Esophagus muscularis mucosa (tissue), 3 donors: ENCODE measurements at regions not wholly inside any gene's neighbourhood (a gene's known extent, or its start where the extent isn't known, plus 50 kb on each side); places are given as distances from the start of the nearest gene placed in this dataset.

Experiments used
- POLR2AphosphoS5 ChIP-seq, 2 donors: sonication (generic); formaldehyde crosslinking; IDR thresholded peaks; one replicate each; pipeline ENCODE4 v1.6.1; 2017; ENCODE audit warnings: antibody characterized with exemption in 2 of 2
- TF ChIP-seq, protein P1 (sequence below), 3 experiments: fragments of 200-600 bp in 2 of 3; fragments of 450-650 bp in 1 of 3; sonication (generic) in 2 of 3; IDR thresholded peaks; one replicate each; pipeline ENCODE4 v1.5.1; 2017 to 2019; ENCODE audit warnings: antibody characterized with exemption in 3 of 3, mild to moderate bottlenecking in 2 of 3, moderate library complexity in 1 of 3

DNA sequence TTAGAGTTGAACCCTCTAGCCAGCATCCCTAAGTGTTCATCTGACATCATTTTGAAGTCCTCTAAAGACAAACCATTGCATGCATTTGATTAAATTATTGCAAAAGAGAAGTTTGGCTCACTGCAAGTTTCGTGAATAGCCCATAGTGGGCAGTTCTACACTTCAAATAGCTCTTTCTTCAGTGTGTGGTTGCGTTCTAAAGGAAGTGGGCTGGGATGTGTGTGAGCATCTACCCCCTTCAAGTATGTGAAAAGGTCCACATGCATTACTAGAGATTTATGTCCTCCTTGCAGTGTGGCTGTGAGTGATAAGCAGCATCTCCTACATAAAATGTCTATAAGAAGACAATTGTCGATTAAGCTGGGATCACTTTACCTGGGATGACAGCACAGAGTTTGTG is 54.6 kb downstream of the SST start:
- no peak for TF ChIP-seq POLR2AphosphoS5 (IDR thresholded peaks at IDR 0.05)
- TF ChIP-seq, protein P1, sequence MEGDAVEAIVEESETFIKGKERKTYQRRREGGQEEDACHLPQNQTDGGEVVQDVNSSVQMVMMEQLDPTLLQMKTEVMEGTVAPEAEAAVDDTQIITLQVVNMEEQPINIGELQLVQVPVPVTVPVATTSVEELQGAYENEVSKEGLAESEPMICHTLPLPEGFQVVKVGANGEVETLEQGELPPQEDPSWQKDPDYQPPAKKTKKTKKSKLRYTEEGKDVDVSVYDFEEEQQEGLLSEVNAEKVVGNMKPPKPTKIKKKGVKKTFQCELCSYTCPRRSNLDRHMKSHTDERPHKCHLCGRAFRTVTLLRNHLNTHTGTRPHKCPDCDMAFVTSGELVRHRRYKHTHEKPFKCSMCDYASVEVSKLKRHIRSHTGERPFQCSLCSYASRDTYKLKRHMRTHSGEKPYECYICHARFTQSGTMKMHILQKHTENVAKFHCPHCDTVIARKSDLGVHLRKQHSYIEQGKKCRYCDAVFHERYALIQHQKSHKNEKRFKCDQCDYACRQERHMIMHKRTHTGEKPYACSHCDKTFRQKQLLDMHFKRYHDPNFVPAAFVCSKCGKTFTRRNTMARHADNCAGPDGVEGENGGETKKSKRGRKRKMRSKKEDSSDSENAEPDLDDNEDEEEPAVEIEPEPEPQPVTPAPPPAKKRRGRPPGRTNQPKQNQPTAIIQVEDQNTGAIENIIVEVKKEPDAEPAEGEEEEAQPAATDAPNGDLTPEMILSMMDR (IDR thresholded peaks at IDR 0.05): no peak
